Smooth muscle cell of the brain vasculature (primary cell): ENCODE measurements at regions not wholly inside any gene's neighbourhood (a gene's known extent, or its start where the extent isn't known, plus 50 kb on each side); places are given as distances from the start of the nearest gene placed in this dataset.
"Not testable (repeated sequence)": the region's sequence is repeated elsewhere in the genome, so short reads cannot be mapped to it uniquely, and the experiment has no call there.

Experiments
- DNase-seq: peaks from one replicate; pipeline ENCODE4 v3.0.0-alpha.2; 2012; ENCODE audit warnings: low read depth, low spot score

- DNase-seq, result no peak
These were observed 686.5 kb downstream of the MECOM start for GRCh38 chr3:168976969-168977368.

- no peak for DNase-seq
These were observed 687.9 kb downstream of the MECOM start for GRCh38 chr3:168975576-168975975.

GRCh38 chr3:168974617-168975403, 688.7 kb downstream of the MECOM start:
- DNase-seq, result no peak

- DNase-seq, result no peak
These were observed 689.6 kb downstream of the MECOM start for GRCh38 chr3:168973897-168974296.

GRCh38 chr3:168973206-168973605, 690.3 kb downstream of the MECOM start:
- DNase-seq, result no peak

- no peak for DNase-seq
These were observed 694.9 kb downstream of the MECOM start for GRCh38 chr3:168968609-168969008.

GRCh38 chr3:168964736-168965135, 698.8 kb downstream of the MECOM start:
- no peak for DNase-seq

- no peak for DNase-seq
These were observed 702.2 kb downstream of the MECOM start for GRCh38 chr3:168961271-168961670.

- DNase-seq, result no peak
These were observed 703.8 kb downstream of the MECOM start for GRCh38 chr3:168959731-168960130.

GRCh38 chr3:168958466-168958865, 705.0 kb downstream of the MECOM start:
- DNase-seq, result no peak

GRCh38 chr3:168956076-168956475, 707.4 kb downstream of the MECOM start:
- DNase-seq, result no peak

GRCh38 chr3:168952551-168952950, 711.0 kb downstream of the MECOM start:
- no peak for DNase-seq

GRCh38 chr3:168951884-168952283, 711.6 kb downstream of the MECOM start:
- DNase-seq, result no peak

GRCh38 chr3:168951368-168951767, 712.1 kb downstream of the MECOM start:
- no peak for DNase-seq

GRCh38 chr3:168950622-168951021, 712.9 kb downstream of the MECOM start:
- no peak for DNase-seq

GRCh38 chr3:168939651-168940238, 723.8 kb downstream of the MECOM start:
- DNase-seq, result no peak

- DNase-seq, result no peak
These were observed 729.9 kb downstream of the MECOM start for GRCh38 chr3:168933614-168934013.

- DNase-seq, result not testable (repeated sequence)
These were observed 733.5 kb downstream of the MECOM start for GRCh38 chr3:168929997-168930396.

- no peak for DNase-seq
These were observed 737.1 kb downstream of the MECOM start for GRCh38 chr3:168926426-168926825.

- DNase-seq, result no peak
These were observed 737.9 kb downstream of the MECOM start for GRCh38 chr3:168925568-168925967.

GRCh38 chr3:168914662-168915061, 748.9 kb downstream of the MECOM start:
- DNase-seq, result no peak

- no peak for DNase-seq
These were observed 754.3 kb downstream of the MECOM start for GRCh38 chr3:168909260-168909659.

- DNase-seq, result no peak
These were observed 768.1 kb downstream of the MECOM start for GRCh38 chr3:168895419-168895818.
